A673 (cell line): ENCODE measurements at regions not wholly inside any gene's neighbourhood (a gene's known extent, or its start where the extent isn't known, plus 50 kb on each side); places are given as distances from the start of the nearest gene placed in this dataset.

ENCODE experiments used
- BruUV-seq: library from RNA; stranded (reverse); fragments of 400-500 nt; replicated peaks from 2 replicates; lab custom pipeline; 2021; lab: Mats Ljungman, UMichigan
- CTCF ChIA-PET: fragments of 300-600 bp; sonication (Branson Sonifier 250); formaldehyde crosslinking; loops from one replicate; lab custom pipeline; 2022; ENCODE audit warnings: antibody characterized with exemption; lab: Charles Lee
- POLR2A ChIA-PET: fragments of 300-600 bp; sonication (Branson Sonifier 250); formaldehyde crosslinking; loops from one replicate; lab custom pipeline; 2022; ENCODE audit warnings: antibody characterized with exemption; ENCODE audit not compliant: low non-redundant PET; lab: Charles Lee
- DNase-seq: peaks from one replicate; pipeline ENCODE4 v3.0.0-alpha.2; 2015; ENCODE audit warnings: low spot score
- H3K27ac ChIP-seq: fragments of 200-600 bp; sonication (generic); 2 replicates; pipeline ENCODE4 v1.5.1; 2016; ENCODE audit warnings: mixed run types, low read depth, mild to moderate bottlenecking, mixed read lengths, antibody characterized with exemption, low read length; ENCODE audit not compliant: poor library complexity, severe bottlenecking
- H3K27me3 ChIP-seq: fragments of 200-600 bp; sonication (generic); replicated peaks from 2 replicates; pipeline ENCODE4 v1.6.1; 2017; ENCODE audit warnings: mixed run types, low read depth, mild to moderate bottlenecking, mixed read lengths, antibody characterized with exemption, low read length; ENCODE audit not compliant: insufficient read depth, poor library complexity
- H3K36me3 ChIP-seq: fragments of 200-600 bp; sonication (generic); 2 replicates; pipeline ENCODE4 v1.6.1; 2016; ENCODE audit warnings: mixed run types, mild to moderate bottlenecking, mixed read lengths, antibody characterized with exemption, low read length; ENCODE audit not compliant: insufficient read depth, poor library complexity, severe bottlenecking
- H3K4me1 ChIP-seq: fragments of 200-600 bp; sonication (generic); 2 replicates; pipeline ENCODE4 v1.6.1; 2017; ENCODE audit warnings: mixed run types, mild to moderate bottlenecking, mixed read lengths, antibody characterized with exemption, low read length; ENCODE audit not compliant: insufficient read depth, poor library complexity, severe bottlenecking
- H3K4me3 ChIP-seq: fragments of 200-600 bp; sonication (generic); 2 replicates; pipeline ENCODE4 v1.5.1; 2016; ENCODE audit warnings: low read depth, mixed run types, mild to moderate bottlenecking, mixed read lengths, low read length; ENCODE audit not compliant: poor library complexity, severe bottlenecking
- H3K9me3 ChIP-seq: fragments of 200-600 bp; sonication (generic); 2 replicates; pipeline ENCODE4 v1.6.1; 2016; ENCODE audit warnings: mixed run types, low read depth, mild to moderate bottlenecking, mixed read lengths, antibody characterized with exemption, low read length; ENCODE audit not compliant: poor library complexity, severe bottlenecking
- EZH2 ChIP-seq: fragments of 200-600 bp; sonication (generic); IDR thresholded peaks from 2 replicates; pipeline ENCODE4 v1.6.1; 2017; ENCODE audit warnings: borderline replicate concordance, low read depth, mild to moderate bottlenecking, mixed read lengths, antibody characterized with exemption, low read length; ENCODE audit not compliant: poor library complexity, severe bottlenecking
- intact Hi-C: fragments of 100-400 bp; cut with micrococcal nuclease; formaldehyde crosslinking; loops from one replicate; pipeline ENCODE4 v1.10.0; 2022; ENCODE audit not compliant: unreplicated experiment
- TF ChIP-seq, protein P1 (sequence below): fragments of 300-800, 200-600 bp; sonication (generic); conservative IDR thresholded peaks from 2 replicates; pipeline ENCODE4 v1.5.1; 2017; ENCODE audit warnings: low read depth, mild to moderate bottlenecking, antibody characterized with exemption, low read length, moderate library complexity, mixed read lengths

DNA sequence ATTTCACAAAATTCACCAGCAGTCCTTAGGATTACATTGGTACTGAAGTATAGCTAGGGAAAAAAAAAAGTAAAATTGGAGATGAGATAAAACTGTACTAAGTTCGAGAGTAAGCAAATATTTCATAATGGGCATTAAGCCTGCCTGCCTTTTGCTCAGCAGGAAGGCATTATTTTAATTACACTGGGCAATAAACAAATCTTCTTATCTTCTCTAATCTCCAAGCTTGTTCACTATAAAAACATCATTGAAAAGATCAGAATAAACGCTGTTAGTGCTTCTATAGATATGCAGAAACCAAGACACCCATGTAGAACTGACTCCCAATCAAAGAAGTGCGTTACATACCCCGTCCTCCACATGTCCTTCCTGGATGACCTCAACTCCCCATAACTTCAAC is 174.2 kb upstream of the CHODL start:
- DNase-seq, result peak; percentile 23
- Histone ChIP-seq H3K4me3 (no peak overlapping the region), H3K4me1 (peaks cover 4% of the 10 kb centered on the region), H3K27ac (no peak overlapping the region), H3K27me3 (no peaks in the 10 kb centered on the region), H3K9me3 (no peaks in the 10 kb centered on the region), H3K36me3 (no peaks in the 10 kb centered on the region)
- TF ChIP-seq, protein P1, sequence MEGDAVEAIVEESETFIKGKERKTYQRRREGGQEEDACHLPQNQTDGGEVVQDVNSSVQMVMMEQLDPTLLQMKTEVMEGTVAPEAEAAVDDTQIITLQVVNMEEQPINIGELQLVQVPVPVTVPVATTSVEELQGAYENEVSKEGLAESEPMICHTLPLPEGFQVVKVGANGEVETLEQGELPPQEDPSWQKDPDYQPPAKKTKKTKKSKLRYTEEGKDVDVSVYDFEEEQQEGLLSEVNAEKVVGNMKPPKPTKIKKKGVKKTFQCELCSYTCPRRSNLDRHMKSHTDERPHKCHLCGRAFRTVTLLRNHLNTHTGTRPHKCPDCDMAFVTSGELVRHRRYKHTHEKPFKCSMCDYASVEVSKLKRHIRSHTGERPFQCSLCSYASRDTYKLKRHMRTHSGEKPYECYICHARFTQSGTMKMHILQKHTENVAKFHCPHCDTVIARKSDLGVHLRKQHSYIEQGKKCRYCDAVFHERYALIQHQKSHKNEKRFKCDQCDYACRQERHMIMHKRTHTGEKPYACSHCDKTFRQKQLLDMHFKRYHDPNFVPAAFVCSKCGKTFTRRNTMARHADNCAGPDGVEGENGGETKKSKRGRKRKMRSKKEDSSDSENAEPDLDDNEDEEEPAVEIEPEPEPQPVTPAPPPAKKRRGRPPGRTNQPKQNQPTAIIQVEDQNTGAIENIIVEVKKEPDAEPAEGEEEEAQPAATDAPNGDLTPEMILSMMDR, result no peak
- no TSS peak for BruUV-seq
- CTCF ChIA-PET, result no interaction called here
- POLR2A ChIA-PET, result interaction anchor here (0.6 kb wide), 1 partner anchor 25 kb away, joined by 4 read pairs; no protein-coding TSS in a partner anchor
- intact Hi-C loops, result no loop called here

DNA sequence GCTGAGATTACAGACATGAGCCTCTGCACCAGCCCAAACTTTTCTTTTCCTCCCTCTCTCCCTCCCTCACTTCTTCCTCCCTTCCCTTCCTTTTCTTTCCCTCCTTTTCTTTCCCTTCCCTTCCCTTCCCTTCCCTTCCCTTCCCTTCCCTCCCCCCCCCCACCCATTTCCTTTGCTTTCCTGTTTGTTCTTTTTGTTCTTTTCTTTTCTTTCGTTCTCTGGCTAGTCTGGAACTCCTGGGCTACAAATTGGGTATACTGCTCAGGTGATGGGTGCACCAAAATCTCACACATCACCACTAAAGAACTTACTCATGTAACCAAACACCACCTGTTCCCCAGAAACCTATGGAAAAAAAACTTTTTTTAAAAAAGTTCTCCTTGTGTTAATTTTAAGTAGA is 174.8 kb upstream of the CHODL start:
- no TSS peak for BruUV-seq
- H3K4me3 ChIP-seq, result no peak overlapping the region
- no peak for TF ChIP-seq EZH2
- TF ChIP-seq, protein P1, result no peak
- no peaks in the 10 kb centered on the region for H3K36me3 ChIP-seq
- H3K27me3 ChIP-seq, result no peaks in the 10 kb centered on the region
- H3K27ac ChIP-seq, result no peak overlapping the region
- POLR2A ChIA-PET, result interaction anchor here (0.6 kb wide), 1 partner anchor 25 kb away, joined by 4 read pairs; no protein-coding TSS in a partner anchor
- CTCF ChIA-PET, result no interaction called here
- H3K9me3 ChIP-seq, result no peaks in the 10 kb centered on the region
- H3K4me1 ChIP-seq, result peaks cover 4% of the 10 kb centered on the region
- no peak for DNase-seq
- intact Hi-C loops, result no loop called here

DNA sequence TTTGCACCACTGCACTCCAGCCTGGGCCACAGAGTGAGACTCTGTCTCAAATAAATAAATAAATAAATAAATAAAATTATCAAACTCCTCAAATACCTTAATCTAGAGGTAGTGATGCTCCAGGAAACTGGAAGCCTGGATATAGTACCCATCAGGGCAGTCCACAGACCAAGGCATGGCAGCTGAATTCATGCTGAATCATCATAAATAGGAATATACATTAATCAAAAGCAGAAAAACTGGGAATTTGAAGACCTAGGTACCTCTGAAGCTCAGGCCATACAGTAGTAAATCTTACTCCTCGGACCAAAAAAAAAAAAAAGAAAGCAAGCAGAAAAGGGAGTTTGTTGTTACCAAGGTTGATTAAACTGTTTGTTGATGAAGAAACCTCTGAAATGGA is 184.2 kb upstream of the CHODL start:
- ChIA-PET POLR2A (no interaction called here), CTCF (interaction anchor here (0.6 kb wide), 1 partner anchor 309 kb away, joined by 9 read pairs; no protein-coding TSS in a partner anchor)
- H3K4me1 ChIP-seq, result no peaks in the 10 kb centered on the region
- no peak for DNase-seq
- TF ChIP-seq EZH2, result no peak
- TF ChIP-seq, protein P1, result no peak
- no peak overlapping the region for H3K4me3 ChIP-seq
- intact Hi-C loops, result no loop called here
- no peak overlapping the region for H3K27ac ChIP-seq
- no peaks in the 10 kb centered on the region for H3K27me3 ChIP-seq
- H3K9me3 ChIP-seq, result no peaks in the 10 kb centered on the region
- no peaks in the 10 kb centered on the region for H3K36me3 ChIP-seq
- BruUV-seq, result no TSS peak
